Psoas muscle (tissue), 7 donors: ENCODE measurements at regions not wholly inside any gene's neighbourhood (a gene's known extent, or its start where the extent isn't known, plus 50 kb on each side); places are given as distances from the start of the nearest gene placed in this dataset.

Experiments used
- ATAC-seq, 4 donors: fragments of 200-7000 bp; cut with Tn5 transposase; one replicate each; pipeline ENCODE4 v1.9.1; 2020; ENCODE audit warnings: moderate library complexity in 3 of 4, mild to moderate bottlenecking in 2 of 4
- DNase-seq, 2 donors: peaks; one replicate each; pipeline ENCODE4 v3.0.0-alpha.2; 2020
- H3K27ac ChIP-seq: fragments of 200-600 bp; one replicate; pipeline ENCODE4 v1.8.0; 2022
- H3K27me3 ChIP-seq, 3 donors: fragments of 200-600 bp in 1 of 3; one replicate each; pipeline versions ENCODE4 v1.6.1 to v1.8.0; 2013 to 2022; ENCODE audit warnings: low read length in 2 of 3, mild to moderate bottlenecking in 2 of 3, moderate library complexity in 1 of 3; ENCODE audit not compliant: insufficient read depth in 3 of 3
- H3K36me3 ChIP-seq, 2 donors: fragments of 200-600 bp in 1 of 2; one replicate each; pipeline versions ENCODE4 v1.6.1 to v1.8.0; 2013 to 2022; ENCODE audit warnings: low read depth in 1 of 2, mild to moderate bottlenecking in 1 of 2, moderate library complexity in 1 of 2; ENCODE audit not compliant: insufficient read depth in 1 of 2
- H3K4me1 ChIP-seq: fragments of 200-600 bp; one replicate; pipeline ENCODE4 v1.8.0; 2022
- H3K4me3 ChIP-seq: fragments of 200-600 bp; one replicate; pipeline ENCODE4 v1.8.0; 2022; ENCODE audit warnings: mild to moderate bottlenecking
- H3K9me3 ChIP-seq: fragments of 200-600 bp; one replicate; pipeline ENCODE4 v1.8.0; 2022
- WGBS, 3 donors: extraction: QIAGEN DNeasy Blood & Tissue Kit; methylation state at CpG; one replicate each; pipeline versions ENCODE4 v1.1.6 to v1.1.7; 2013; 5-methylcytosine and 5-hydroxymethylcytosine counted together
- intact Hi-C, 2 donors: fragments of 100-400 bp; cut with DNase I; formaldehyde crosslinking; loops; one replicate each; pipeline versions ENCODE4 v1.11.0 to v1.14.2; 2022
- TF ChIP-seq, protein P1 (sequence below): fragments of 200-600 bp; IDR thresholded peaks from one replicate; pipeline ENCODE4 v1.8.0; 2022; ENCODE audit warnings: antibody characterized with exemption
- donor health status: healthy with polysubstance abuse.
- donor health status: DM: no; HTN: no; CAD: no; lungs with moderate emphysema.
- donor health status: Bipolar disorder and iron deficiency.
- donor health status: healthy.
- donor health status: DM: yes; HTN: yes; CAD: no.
- donor health status: DM: no; HTN: no; CAD: no.
- donor health status: DM: yes; HTN: yes; CAD: no.

DNA sequence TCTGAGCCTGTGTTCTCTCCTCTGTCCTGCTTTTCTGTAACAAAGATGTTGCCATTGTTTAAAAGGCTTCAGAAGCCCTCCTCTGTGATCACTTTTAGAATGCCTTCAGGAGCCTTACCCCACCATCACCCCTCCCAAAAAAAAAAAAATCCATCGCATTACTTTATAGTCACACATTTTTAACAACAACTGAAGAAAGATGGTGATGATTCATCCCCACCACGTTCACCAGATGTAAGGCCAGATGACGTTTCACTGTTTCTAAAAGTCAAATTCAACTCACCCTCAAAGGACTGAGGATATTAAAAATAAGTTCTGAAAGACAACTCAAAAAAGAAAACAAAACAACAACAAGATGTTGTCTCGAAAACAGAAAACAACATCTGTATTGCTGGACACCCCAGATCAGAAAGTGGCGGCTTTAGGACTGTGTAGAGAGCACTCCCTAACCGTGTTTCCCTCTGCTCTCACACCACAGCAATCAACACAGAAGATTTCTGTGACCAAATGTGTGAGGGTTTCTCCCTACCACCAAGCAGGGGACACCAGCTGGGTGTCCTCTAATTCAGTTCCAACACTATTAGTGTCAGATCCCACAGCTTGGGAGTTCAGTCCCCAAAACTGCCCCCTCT, 61.9 kb upstream of the CREB1 start:
- Histone ChIP-seq H3K4me1 (no peaks in the 10 kb centered on the region), H3K36me3 (no peaks in the 10 kb centered on the region), H3K9me3 (no peaks in the 10 kb centered on the region), H3K27ac (no peak overlapping the region), H3K4me3 (no peak overlapping the region), H3K27me3 (no peaks in the 10 kb centered on the region)
- intact Hi-C loops, result no loop called here
- WGBS, 3 donors, result 45 to 47% (median 45%) methylated on average over 6 of the region's 6 CpGs
- DNase-seq (no peak), ATAC-seq (no peak)
- TF ChIP-seq, protein P1, sequence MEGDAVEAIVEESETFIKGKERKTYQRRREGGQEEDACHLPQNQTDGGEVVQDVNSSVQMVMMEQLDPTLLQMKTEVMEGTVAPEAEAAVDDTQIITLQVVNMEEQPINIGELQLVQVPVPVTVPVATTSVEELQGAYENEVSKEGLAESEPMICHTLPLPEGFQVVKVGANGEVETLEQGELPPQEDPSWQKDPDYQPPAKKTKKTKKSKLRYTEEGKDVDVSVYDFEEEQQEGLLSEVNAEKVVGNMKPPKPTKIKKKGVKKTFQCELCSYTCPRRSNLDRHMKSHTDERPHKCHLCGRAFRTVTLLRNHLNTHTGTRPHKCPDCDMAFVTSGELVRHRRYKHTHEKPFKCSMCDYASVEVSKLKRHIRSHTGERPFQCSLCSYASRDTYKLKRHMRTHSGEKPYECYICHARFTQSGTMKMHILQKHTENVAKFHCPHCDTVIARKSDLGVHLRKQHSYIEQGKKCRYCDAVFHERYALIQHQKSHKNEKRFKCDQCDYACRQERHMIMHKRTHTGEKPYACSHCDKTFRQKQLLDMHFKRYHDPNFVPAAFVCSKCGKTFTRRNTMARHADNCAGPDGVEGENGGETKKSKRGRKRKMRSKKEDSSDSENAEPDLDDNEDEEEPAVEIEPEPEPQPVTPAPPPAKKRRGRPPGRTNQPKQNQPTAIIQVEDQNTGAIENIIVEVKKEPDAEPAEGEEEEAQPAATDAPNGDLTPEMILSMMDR, result no peak

DNA sequence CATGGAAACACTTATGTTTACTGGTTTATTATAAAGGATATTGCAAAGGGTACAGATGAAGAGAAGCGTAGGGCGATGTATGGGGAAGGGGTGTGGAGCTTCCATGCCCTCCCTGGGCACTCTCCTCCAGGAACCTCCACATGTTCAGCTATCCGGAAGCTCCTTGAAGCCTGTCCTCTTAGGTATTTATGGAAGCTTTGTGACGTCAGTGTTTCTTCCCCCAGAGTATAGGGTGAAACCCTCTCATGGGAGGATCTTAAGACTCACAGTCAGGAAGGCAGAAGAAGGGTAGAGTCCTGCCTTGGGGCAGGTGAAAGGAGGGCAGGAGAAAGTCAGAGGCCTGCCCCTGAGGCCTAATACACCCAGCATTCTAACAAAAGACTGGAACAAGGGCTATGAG, 61.3 kb upstream of the CREB1 start:
- no peak for DNase-seq
- no peak overlapping the region for H3K27ac ChIP-seq
- WGBS, 3 donors, result 85 to 91% (median 89%) methylated on average over 4 of the region's 4 CpGs

DNA sequence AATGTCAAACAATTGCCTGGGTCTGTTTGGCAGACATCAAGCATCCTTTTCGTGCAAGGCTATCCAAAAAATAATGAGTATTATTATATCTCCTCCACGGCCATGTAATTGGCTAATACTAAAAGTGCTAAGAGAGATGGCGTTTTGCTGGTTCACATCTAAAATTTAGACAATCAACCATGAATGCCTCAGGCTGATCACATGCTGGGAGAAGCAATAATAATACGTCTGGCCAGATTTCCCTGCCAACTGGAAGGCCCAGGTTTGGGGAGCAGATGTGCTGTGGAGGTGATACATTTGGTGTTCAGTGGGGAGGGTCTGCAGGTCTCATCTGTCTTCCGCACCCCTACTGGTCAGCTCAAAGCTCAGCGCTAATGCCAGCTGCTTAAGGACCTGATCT, 60.3 kb upstream of the CREB1 start:
- Histone ChIP-seq H3K4me1 (no peaks in the 10 kb centered on the region), H3K27me3 (no peaks in the 10 kb centered on the region), H3K4me3 (no peak overlapping the region), H3K27ac (no peak overlapping the region), H3K36me3 (no peaks in the 10 kb centered on the region), H3K9me3 (no peaks in the 10 kb centered on the region)
- ATAC-seq (no peak), DNase-seq (no peak)
- 58 to 74% (median 68%) methylated on average over 6 of the region's 6 CpGs for WGBS, 3 donors
- intact Hi-C loops, result no loop called here
- TF ChIP-seq, protein P1, result no peak

More for the DNA sequence above, 61.3 kb upstream of the CREB1 start:
- no peaks in the 10 kb centered on the region for H3K4me1 ChIP-seq
- TF ChIP-seq, protein P1, result no peak
- intact Hi-C loops, result no loop called here
- H3K4me3 ChIP-seq, result no peak overlapping the region
- H3K27me3 ChIP-seq, result no peaks in the 10 kb centered on the region
- ATAC-seq, result no peak
- no peaks in the 10 kb centered on the region for H3K36me3 ChIP-seq
- H3K9me3 ChIP-seq, result no peaks in the 10 kb centered on the region

DNA sequence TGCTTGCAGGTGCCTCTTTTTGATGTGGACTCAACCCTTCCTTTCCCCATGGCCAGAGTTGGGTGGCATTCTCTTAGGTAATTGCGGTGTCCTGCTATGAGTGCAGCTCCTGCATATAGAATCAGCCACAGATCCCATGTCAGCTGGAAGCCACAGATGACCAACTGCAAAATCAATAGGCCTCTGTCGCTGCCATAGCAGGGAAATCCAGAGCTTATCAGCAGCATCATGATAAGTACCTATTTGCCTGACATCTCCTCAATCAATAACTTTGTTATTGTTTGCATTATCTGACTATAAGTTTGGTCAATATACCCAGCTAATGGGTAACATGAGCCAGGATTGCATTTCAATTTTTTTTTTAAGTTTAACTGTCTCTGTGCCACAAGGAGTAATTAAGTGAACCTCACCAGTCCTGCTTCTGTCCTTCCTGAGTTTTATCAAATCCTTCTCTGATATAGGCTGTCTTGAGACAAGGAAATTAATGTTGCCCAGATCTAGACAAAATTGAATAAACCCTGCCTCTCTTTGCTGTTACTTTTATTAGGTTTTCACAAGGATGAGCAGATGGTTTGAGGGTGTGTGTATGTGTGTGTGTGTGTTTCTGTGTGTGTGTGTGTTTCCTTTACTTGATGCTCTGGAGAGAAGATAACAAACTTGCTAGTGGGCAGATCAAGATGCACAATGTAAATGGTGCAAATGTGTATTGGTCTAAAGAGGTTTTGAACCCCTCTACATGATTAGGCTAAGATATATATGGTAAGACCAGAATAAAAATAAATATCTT, 59.6 kb upstream of the CREB1 start:
- DNase-seq, result no peak
- no peak for ATAC-seq
- intact Hi-C loops, result loop anchor here (5.0 to 10.0 kb wide), 2 partner anchors 425 to 673 kb away; no protein-coding TSS in a partner anchor
- H3K4me1 ChIP-seq, result no peaks in the 10 kb centered on the region
- H3K9me3 ChIP-seq, result no peaks in the 10 kb centered on the region
- TF ChIP-seq, protein P1, result no peak
- no peak overlapping the region for H3K27ac ChIP-seq
- no peaks in the 10 kb centered on the region for H3K27me3 ChIP-seq
- H3K36me3 ChIP-seq, result no peaks in the 10 kb centered on the region
- WGBS, 3 donors, result 89 to 98% (median 94%) methylated on average over 2 of the region's 2 CpGs
- no peak overlapping the region for H3K4me3 ChIP-seq
